Gastrocnemius medialis (tissue), 4 donors: ENCODE measurements at regions not wholly inside any gene's neighbourhood (a gene's known extent, or its start where the extent isn't known, plus 50 kb on each side); places are given as distances from the start of the nearest gene placed in this dataset.

Source experiments
- CTCF ChIP-seq, 5 experiments: fragments of 450-650 bp in 3 of 5; fragments of 200-600 bp in 2 of 5; sonication (generic) in 2 of 5; IDR thresholded peaks in 4 of 5; conservative IDR thresholded peaks in 1 of 5; 1 replicate in 4 of 5; 2 replicates in 1 of 5; pipeline ENCODE4 v1.5.1; 2016 to 2019; ENCODE audit warnings: antibody characterized with exemption in 5 of 5, mild to moderate bottlenecking in 3 of 5, moderate library complexity in 3 of 5
- POLR2A ChIP-seq, 2 donors: fragments of 450-650 bp; IDR thresholded peaks; one replicate each; pipeline ENCODE4 v1.6.1; 2017; ENCODE audit warnings: antibody characterized with exemption in 2 of 2, mild to moderate bottlenecking in 2 of 2, moderate library complexity in 2 of 2

- TF ChIP-seq CTCF (IDR thresholded peaks at IDR 0.05 in 4 of 5, conservative IDR thresholded peaks at IDR 0.05 in 1 of 5) (no peak), POLR2A (IDR thresholded peaks at IDR 0.05) (no peak)
These were observed 69.2 kb upstream of the AHR start for GRCh38 chr7:17229228-17229627.
